ENCODE measurements at regions not wholly inside any gene's neighbourhood (a gene's known extent, or its start where the extent isn't known, plus 50 kb on each side); places are given as distances from the start of the nearest gene placed in this dataset.
A peak's percentile ranks its signal among the peaks of the same experiment; 100 is the strongest.

DNA sequence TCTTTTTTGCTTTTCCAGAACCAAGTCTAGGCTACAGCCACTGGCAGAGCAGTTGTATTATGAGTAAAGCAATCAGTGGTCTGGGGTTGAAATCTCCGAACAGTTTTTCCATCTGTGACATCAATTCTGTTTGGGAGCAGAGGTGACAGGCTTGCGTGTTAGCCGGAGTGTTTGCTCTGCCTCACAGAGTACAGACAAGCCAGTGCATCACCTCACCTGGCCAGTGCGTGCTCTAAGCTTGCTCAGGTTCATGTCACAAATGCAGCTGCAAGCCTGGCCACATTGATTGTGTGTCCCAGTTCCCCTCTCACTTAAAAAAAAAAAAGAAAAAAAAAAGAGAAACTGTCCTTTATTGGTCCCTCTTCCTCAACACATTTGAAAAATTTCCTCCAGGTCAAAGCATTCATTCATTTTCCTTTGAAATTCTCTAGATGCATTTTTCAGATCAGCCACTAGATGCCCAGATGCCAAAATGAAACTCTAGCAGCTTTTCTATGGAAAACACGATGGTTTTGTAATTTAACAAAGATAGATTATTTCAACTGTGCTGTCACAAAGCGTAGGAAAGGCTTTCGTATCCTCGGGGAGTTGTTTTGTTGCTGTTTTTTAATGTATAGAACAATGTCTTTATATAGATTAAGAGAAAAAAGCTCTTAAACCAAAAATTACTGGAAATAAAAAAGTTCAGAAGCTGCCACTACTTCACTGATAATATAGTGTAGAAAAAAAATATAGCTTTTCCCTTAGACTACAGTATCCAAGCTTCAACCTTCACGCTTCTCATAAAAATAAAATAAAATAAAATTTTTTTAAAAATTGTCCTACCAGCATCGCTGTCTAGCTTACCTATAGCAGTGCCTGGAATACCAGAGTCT is 585.5 kb downstream of the TLE1 start:
- ChIA-PET CTCF (interaction anchor here (0.6 to 1.4 kb wide), 4 partner anchors 9 to 418 kb away, joined by 3 to 8 read pairs (median 4); no protein-coding TSS in a partner anchor), POLR2A (no interaction called here)
- peak; percentile 10 for TF ChIP-seq CTCF (IDR thresholded peaks at IDR 0.05; ENCODE audit: insufficient read depth, low read length, missing control alignments)
- no peak for DNase-seq (ENCODE audit: low read depth, low spot score)
- H3K4me3 ChIP-seq (ENCODE audit: low read depth, low read length) = no peak overlapping the region

DNA sequence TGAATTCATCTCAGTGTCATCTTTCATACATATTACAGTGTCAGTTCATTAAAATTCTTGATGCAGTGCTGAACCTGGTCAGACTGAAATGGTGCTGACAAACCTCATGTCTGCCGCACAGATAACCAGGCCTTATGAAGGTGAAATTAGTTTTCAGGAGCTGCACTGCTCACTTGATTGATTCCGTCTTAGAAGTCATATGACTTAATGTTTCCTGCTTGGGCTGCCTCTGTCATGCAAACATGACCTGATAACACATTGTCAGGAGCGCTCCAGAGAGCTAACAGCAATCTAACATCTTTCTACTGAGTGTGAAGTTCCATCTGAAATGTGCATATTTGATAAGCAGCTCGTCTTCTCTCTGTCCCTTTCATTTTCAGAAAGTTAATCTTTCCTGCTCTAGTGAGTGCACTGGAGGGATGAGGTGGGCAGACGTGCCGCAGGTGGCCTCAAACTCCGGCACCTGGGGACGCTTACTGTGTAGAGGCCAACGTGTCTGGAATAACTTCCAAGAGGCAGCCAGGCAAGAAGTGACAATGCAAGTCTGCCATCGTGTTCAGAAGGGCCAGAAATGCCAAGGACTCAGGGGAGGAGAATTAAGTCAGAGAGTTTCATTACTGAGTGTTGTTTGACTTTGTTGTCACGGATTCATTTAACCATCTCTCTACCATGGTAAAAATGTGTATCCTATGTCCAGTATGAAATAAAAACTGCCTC is 592.1 kb downstream of the TLE1 start:
- H3K4me3 ChIP-seq (ENCODE audit: low read depth, low read length) = no peak overlapping the region
- TF ChIP-seq CTCF (IDR thresholded peaks at IDR 0.05; ENCODE audit: insufficient read depth, low read length, missing control alignments) = no peak
- CTCF ChIA-PET = no interaction called here
- DNase-seq (ENCODE audit: low read depth, low spot score) = no peak
- POLR2A ChIA-PET = no interaction called here

DNA sequence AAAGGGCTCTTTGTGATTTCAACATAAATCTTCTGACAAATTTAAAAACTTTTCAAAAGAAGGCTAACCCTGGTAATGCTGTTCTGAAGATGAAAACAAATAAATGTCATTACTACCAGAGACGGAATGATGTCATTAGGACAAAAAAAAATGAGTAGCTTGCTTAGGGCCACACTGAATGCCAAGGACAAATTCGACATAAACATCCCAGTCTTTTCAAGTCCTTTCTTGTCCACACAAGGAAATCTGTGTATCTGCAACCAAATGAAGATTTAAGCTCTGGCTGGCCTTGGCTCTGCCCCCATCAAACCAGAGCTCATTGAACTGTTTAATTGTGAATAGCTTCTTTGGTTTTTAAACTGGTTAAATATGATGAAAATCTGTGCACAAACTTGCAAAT is 592.7 kb downstream of the TLE1 start:
- no peak for DNase-seq (ENCODE audit: low read depth, low spot score)
- ChIA-PET CTCF (no interaction called here), POLR2A (no interaction called here)
- TF ChIP-seq CTCF (IDR thresholded peaks at IDR 0.05; ENCODE audit: insufficient read depth, low read length, missing control alignments) = no peak
- H3K4me3 ChIP-seq (ENCODE audit: low read depth, low read length) = no peak overlapping the region

- POLR2A ChIA-PET = no interaction called here
- CTCF ChIA-PET = no interaction called here
- H3K4me3 ChIP-seq (ENCODE audit: low read depth, low read length) = no peak overlapping the region
- no peak for DNase-seq (ENCODE audit: low read depth, low spot score)
- TF ChIP-seq CTCF (IDR thresholded peaks at IDR 0.05; ENCODE audit: insufficient read depth, low read length, missing control alignments) = no peak
Measured at GRCh38 chr9:81092057-81092456, 597.3 kb downstream of the TLE1 start.

DNA sequence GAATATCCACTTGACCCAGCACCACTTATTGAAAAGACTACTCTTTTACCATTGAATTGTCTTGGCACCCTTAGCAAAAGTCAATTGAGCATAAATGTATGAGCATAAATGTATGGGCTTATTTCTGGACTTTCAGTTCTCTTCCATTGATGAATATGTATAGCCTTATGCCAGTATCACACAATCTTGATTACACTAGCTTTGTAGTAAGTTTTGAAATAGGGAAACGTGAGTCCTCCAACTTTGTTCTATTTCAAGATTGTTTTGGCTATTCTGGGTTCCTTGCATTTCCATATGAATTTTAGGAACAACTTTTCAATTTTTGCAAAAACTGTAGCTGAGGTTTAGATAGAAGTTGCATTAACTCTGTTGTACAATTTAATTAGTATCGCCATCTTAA is 601.0 kb downstream of the TLE1 start:
- ChIA-PET POLR2A (no interaction called here), CTCF (no interaction called here)
- no peak for TF ChIP-seq CTCF (IDR thresholded peaks at IDR 0.05; ENCODE audit: insufficient read depth, low read length, missing control alignments)
- no peak overlapping the region for H3K4me3 ChIP-seq (ENCODE audit: low read depth, low read length)
- DNase-seq (ENCODE audit: low read depth, low spot score) = no peak

- ChIA-PET POLR2A (no interaction called here), CTCF (no interaction called here)
- DNase-seq (ENCODE audit: low read depth, low spot score) = no peak
- H3K4me3 ChIP-seq (ENCODE audit: low read depth, low read length) = no peak overlapping the region
- TF ChIP-seq CTCF (IDR thresholded peaks at IDR 0.05; ENCODE audit: insufficient read depth, low read length, missing control alignments) = no peak
Measured at GRCh38 chr9:81086416-81086815, 602.9 kb downstream of the TLE1 start.
